CD14-positive monocyte (primary cell): ENCODE measurements at regions not wholly inside any gene's neighbourhood (a gene's known extent, or its start where the extent isn't known, plus 50 kb on each side); places are given as distances from the start of the nearest gene placed in this dataset.

Source experiments
- DNase-seq, 3 donors: peaks; one replicate each; pipeline ENCODE4 v3.0.0-alpha.2; 2011 to 2022
- H2AFZ ChIP-seq: 2 replicates; pipeline ENCODE4 v1.6.0; 2012; ENCODE audit warnings: mild to moderate bottlenecking, low read depth, low read length, inconsistent platforms; ENCODE audit not compliant: insufficient read depth, poor library complexity, severe bottlenecking
- H3K27ac ChIP-seq, 2 donors: 1 replicate in 1 of 2; 2 replicates in 1 of 2; pipeline ENCODE4 v1.5.1; 2012 to 2013; ENCODE audit warnings: low read length in 2 of 2, control low read depth in 1 of 2, inconsistent platforms in 1 of 2, low read depth in 1 of 2, mild to moderate bottlenecking in 1 of 2
- H3K27me3 ChIP-seq, 2 donors: one replicate each; pipeline versions ENCODE4 v1.6.0 to v1.6.1; 2011 to 2013; ENCODE audit warnings: low read length in 2 of 2; ENCODE audit not compliant: control insufficient read depth in 2 of 2, insufficient read depth in 2 of 2
- H3K36me3 ChIP-seq, 2 donors: replicated peaks in 1 of 2; 1 replicate in 1 of 2; 2 replicates in 1 of 2; pipeline versions ENCODE4 v1.5.1 to v1.6.1; 2012 to 2013; ENCODE audit warnings: low read length in 2 of 2, control low read depth in 1 of 2, inconsistent platforms in 1 of 2, mild to moderate bottlenecking in 1 of 2; ENCODE audit not compliant: insufficient read depth in 2 of 2, control insufficient read depth in 1 of 2
- H3K4me1 ChIP-seq, 2 donors: 1 replicate in 1 of 2; 2 replicates in 1 of 2; pipeline versions ENCODE4 v1.5.1 to v1.6.1; 2012 to 2013; ENCODE audit warnings: low read length in 2 of 2, control low read depth in 1 of 2, inconsistent platforms in 1 of 2, mild to moderate bottlenecking in 1 of 2, moderate library complexity in 1 of 2; ENCODE audit not compliant: insufficient read depth in 2 of 2, control insufficient read depth in 1 of 2
- H3K4me2 ChIP-seq: replicated peaks from 2 replicates; pipeline ENCODE3; 2012; ENCODE audit warnings: low read length, moderate library complexity, mild to moderate bottlenecking; ENCODE audit not compliant: poor library complexity, severe bottlenecking; ENCODE audit errors: extremely low read depth
- H3K4me3 ChIP-seq, 3 experiments: fragments of 200-600 bp in 1 of 3; sonication (generic) in 1 of 3; replicated peaks in 1 of 3; 1 replicate in 2 of 3; 2 replicates in 1 of 3; pipeline ENCODE4 v1.5.1; 2011 to 2013; ENCODE audit warnings: low read length in 3 of 3, mild to moderate bottlenecking in 3 of 3, control low read depth in 2 of 3, low read depth in 2 of 3, inconsistent platforms in 1 of 3, moderate library complexity in 1 of 3
- H3K79me2 ChIP-seq: 2 replicates; pipeline ENCODE4 v1.6.0; 2012; ENCODE audit warnings: mild to moderate bottlenecking, control low read depth, inconsistent platforms, low read length, moderate library complexity; ENCODE audit not compliant: insufficient read depth
- H3K9ac ChIP-seq: 2 replicates; pipeline ENCODE4 v1.6.0; 2017; ENCODE audit warnings: low read length, mild to moderate bottlenecking; ENCODE audit not compliant: insufficient read depth, poor library complexity, severe bottlenecking
- H3K9me3 ChIP-seq, 2 donors: replicated peaks in 1 of 2; 1 replicate in 1 of 2; 2 replicates in 1 of 2; pipeline versions ENCODE4 v1.5.1 to v1.6.1; 2012 to 2013; ENCODE audit warnings: low read length in 2 of 2, control low read depth in 1 of 2; ENCODE audit not compliant: control insufficient read depth in 1 of 2, insufficient read depth in 1 of 2
- H4K20me1 ChIP-seq: 2 replicates; pipeline ENCODE4 v1.6.0; 2012; ENCODE audit warnings: mild to moderate bottlenecking, low read length, control low read depth, moderate library complexity; ENCODE audit not compliant: insufficient read depth
- H3K27ac Mint-ChIP-seq, 7 donors: one replicate each; pipeline ENCODE4 v1.8.0; 2020; ENCODE audit warnings: mild to moderate bottlenecking in 7 of 7, mixed read lengths in 7 of 7, moderate library complexity in 6 of 7, inconsistent platforms in 2 of 7
- H3K27me3 Mint-ChIP-seq, 3 donors: one replicate each; pipeline ENCODE4 v1.8.0; 2021 to 2022; ENCODE audit warnings: low read depth in 3 of 3, mild to moderate bottlenecking in 3 of 3, mixed read lengths in 3 of 3, moderate library complexity in 3 of 3, inconsistent platforms in 1 of 3
- H3K36me3 Mint-ChIP-seq, 2 donors: one replicate each; pipeline ENCODE4 v1.8.0; 2020; ENCODE audit warnings: mixed read lengths in 2 of 2, inconsistent platforms in 1 of 2, mild to moderate bottlenecking in 1 of 2
- H3K4me1 Mint-ChIP-seq: one replicate; pipeline ENCODE4 v1.8.0; 2020; ENCODE audit warnings: mild to moderate bottlenecking, mixed read lengths
- H3K4me3 Mint-ChIP-seq, 2 donors: one replicate each; pipeline ENCODE4 v1.8.0; 2020; ENCODE audit warnings: mild to moderate bottlenecking in 2 of 2, mixed read lengths in 2 of 2, moderate library complexity in 1 of 2
- H3K9me3 Mint-ChIP-seq, 7 donors: one replicate each; pipeline ENCODE4 v1.8.0; 2020 to 2022; ENCODE audit warnings: mixed read lengths in 7 of 7, mild to moderate bottlenecking in 6 of 7, moderate library complexity in 6 of 7, inconsistent platforms in 2 of 7
- WGBS: methylation state at CpG from one replicate; pipeline ENCODE4 v1.1.5; 2013; ENCODE audit warnings: missing lambda C conversion rate; ENCODE audit not compliant: insufficient coverage; 5-methylcytosine and 5-hydroxymethylcytosine counted together
- intact Hi-C, 2 donors: fragments of 100-400 bp; cut with micrococcal nuclease; formaldehyde crosslinking; loops; one replicate each; pipeline versions ENCODE4 v1.15.0 to v1.15.1; 2023
- TF ChIP-seq, protein P1 (sequence below): fragments of 200-600 bp; IDR thresholded peaks from one replicate; pipeline ENCODE4 v1.8.0; 2022; ENCODE audit warnings: antibody characterized with exemption, mild to moderate bottlenecking

DNA sequence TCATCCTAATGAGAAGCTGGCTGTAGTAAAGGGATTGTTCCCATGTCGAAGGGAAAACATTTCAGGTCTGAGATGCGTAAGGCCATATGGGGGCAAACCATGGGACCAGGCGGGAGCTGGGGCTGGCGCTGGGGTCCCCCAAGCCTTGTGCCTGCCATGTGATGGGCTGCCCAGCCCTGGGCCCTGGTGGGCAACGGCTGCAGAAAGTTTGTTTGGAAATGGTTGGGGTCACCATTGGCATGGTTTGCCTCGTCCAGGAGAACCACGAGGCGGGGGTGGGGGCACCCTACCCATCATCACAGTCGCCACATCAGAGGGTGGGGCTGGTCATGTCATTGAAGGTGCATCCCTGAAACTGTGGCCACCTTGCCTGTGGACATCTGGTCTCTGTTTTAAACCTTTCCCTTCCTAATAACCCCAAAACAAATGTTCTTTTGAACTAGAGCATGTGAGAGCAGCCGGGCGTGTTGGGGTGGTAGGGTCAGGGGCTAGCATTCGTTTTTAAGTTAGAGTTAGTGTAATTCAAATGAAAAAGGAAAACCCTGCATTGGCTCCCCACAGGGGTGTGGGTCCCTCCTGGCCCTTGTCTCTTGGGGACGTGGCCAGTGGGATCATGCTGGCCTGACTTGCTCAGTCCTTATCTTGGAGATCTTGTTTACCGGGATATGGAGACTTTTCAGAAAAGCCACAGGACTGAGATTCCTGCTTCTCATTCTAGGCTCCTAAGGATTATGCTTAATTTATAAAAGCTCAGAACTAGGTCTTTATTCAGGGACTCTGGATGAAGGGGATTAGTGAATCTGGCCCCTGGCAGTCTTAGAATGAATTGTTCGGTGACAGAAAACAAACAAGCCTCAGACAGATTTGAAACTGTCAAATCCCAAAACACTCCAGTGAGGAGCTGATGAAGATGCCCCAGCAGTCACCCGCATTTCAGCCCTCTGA, 98.5 kb downstream of the CTTN start:
- Histone ChIP-seq H3K27ac (no peak overlapping the region), H3K79me2 (no peaks in the 10 kb centered on the region), H4K20me1 (no peaks in the 10 kb centered on the region), H3K4me1 (peaks cover 0 to 4% of the 10 kb centered on the region in 2 donors), H3K27me3 (no peaks in the 10 kb centered on the region), H3K4me3 (no peak overlapping the region), H3K4me2 (no peak overlapping the region), H3K36me3 (no peaks in the 10 kb centered on the region), H2AFZ (no peak overlapping the region), H3K9me3 (peaks cover 0 to 2% of the 10 kb centered on the region in 2 donors), H3K9ac (no peak overlapping the region)
- TF ChIP-seq, protein P1, sequence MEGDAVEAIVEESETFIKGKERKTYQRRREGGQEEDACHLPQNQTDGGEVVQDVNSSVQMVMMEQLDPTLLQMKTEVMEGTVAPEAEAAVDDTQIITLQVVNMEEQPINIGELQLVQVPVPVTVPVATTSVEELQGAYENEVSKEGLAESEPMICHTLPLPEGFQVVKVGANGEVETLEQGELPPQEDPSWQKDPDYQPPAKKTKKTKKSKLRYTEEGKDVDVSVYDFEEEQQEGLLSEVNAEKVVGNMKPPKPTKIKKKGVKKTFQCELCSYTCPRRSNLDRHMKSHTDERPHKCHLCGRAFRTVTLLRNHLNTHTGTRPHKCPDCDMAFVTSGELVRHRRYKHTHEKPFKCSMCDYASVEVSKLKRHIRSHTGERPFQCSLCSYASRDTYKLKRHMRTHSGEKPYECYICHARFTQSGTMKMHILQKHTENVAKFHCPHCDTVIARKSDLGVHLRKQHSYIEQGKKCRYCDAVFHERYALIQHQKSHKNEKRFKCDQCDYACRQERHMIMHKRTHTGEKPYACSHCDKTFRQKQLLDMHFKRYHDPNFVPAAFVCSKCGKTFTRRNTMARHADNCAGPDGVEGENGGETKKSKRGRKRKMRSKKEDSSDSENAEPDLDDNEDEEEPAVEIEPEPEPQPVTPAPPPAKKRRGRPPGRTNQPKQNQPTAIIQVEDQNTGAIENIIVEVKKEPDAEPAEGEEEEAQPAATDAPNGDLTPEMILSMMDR: no peak
- H3K4me1 Mint-ChIP-seq: peaks cover 8% of the 10 kb centered on the region
- no peak for DNase-seq
- intact Hi-C loops: no loop called here
- H3K27me3 Mint-ChIP-seq: peaks cover 0 to 3% (median 2%) of the 10 kb centered on the region in 3 donors
- 95% methylated on average over 10 of the region's 16 CpGs for WGBS
- H3K36me3 Mint-ChIP-seq: no peaks in the 10 kb centered on the region
- peaks cover 0 to 8% (median 3%) of the 10 kb centered on the region in 7 donors for H3K9me3 Mint-ChIP-seq
- no peak overlapping the region for H3K4me3 Mint-ChIP-seq
- H3K27ac Mint-ChIP-seq: no peak overlapping the region

DNA sequence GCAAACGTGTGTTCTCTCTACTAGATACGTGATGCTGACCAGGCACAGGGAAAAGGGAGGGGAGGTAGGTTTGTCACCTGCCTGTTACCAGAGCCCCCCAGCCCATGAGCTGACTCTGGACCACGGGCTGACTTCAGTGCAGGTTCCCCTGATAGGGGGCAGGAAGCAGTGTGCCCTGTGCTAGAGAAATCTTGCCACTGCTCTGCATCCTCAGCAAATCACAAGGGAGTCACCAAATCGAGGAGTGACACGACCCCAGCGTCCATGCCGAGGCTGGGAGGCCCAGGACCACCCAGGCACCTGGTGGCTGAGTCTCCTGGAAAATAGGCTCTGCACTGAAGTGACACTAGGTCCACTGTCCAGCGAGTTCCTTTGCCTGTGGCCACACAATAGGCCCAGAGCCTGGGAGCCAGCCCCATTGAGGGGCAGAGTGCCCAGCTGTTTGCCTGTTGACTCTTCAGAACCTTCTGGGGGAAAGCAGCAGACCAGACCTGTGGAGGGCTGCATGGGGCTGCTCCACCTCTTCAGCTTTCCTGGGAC, 99.3 kb downstream of the CTTN start:
- Histone ChIP-seq H3K4me3 (no peak overlapping the region), H3K4me2 (no peak overlapping the region), H3K9ac (no peak overlapping the region), H2AFZ (no peak overlapping the region), H3K4me1 (peaks cover 0 to under 1% of the 10 kb centered on the region in 2 donors), H3K9me3 (no peaks in the 10 kb centered on the region), H3K27me3 (no peaks in the 10 kb centered on the region), H3K27ac (no peak overlapping the region), H3K79me2 (no peaks in the 10 kb centered on the region), H3K36me3 (no peaks in the 10 kb centered on the region), H4K20me1 (no peaks in the 10 kb centered on the region)
- intact Hi-C loops: no loop called here
- no peak for DNase-seq
- H3K4me3 Mint-ChIP-seq: no peak overlapping the region
- TF ChIP-seq, protein P1: no peak
- WGBS: 80% methylated on average over 8 of the region's 8 CpGs
- no peak overlapping the region for H3K27ac Mint-ChIP-seq
- peaks cover 0 to 7% (median 2%) of the 10 kb centered on the region in 3 donors for H3K27me3 Mint-ChIP-seq
- peaks cover 0 to 3% (median 0%) of the 10 kb centered on the region in 7 donors for H3K9me3 Mint-ChIP-seq
- peaks cover 6% of the 10 kb centered on the region for H3K4me1 Mint-ChIP-seq
- no peaks in the 10 kb centered on the region for H3K36me3 Mint-ChIP-seq
